ENCODE measurements at regions not wholly inside any gene's neighbourhood (a gene's known extent, or its start where the extent isn't known, plus 50 kb on each side); places are given as distances from the start of the nearest gene placed in this dataset.

DNA sequence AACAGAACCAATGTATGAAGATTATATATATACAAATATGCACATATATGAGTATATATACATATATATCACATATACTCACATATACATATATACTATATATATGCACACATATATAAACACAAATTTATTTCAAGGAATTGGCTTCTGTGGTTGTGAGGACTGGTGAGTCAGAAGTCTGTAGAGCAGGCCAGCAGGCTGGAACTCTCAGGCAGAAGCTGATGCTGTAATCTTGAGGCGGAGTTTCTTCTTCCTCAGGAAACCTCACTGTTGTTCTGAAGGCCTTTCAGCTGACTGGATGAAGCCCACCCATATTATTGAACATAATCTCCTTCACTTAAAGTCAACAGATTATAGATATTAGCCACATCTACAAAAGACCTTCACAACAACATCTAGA lies 143.9 kb upstream of the CREB1 start:
- TF ChIP-seq, protein P1, sequence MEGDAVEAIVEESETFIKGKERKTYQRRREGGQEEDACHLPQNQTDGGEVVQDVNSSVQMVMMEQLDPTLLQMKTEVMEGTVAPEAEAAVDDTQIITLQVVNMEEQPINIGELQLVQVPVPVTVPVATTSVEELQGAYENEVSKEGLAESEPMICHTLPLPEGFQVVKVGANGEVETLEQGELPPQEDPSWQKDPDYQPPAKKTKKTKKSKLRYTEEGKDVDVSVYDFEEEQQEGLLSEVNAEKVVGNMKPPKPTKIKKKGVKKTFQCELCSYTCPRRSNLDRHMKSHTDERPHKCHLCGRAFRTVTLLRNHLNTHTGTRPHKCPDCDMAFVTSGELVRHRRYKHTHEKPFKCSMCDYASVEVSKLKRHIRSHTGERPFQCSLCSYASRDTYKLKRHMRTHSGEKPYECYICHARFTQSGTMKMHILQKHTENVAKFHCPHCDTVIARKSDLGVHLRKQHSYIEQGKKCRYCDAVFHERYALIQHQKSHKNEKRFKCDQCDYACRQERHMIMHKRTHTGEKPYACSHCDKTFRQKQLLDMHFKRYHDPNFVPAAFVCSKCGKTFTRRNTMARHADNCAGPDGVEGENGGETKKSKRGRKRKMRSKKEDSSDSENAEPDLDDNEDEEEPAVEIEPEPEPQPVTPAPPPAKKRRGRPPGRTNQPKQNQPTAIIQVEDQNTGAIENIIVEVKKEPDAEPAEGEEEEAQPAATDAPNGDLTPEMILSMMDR (IDR thresholded peaks at IDR 0.05), result no peak
- TF ChIP-seq POLR2AphosphoS5 (IDR thresholded peaks at IDR 0.05), result no peak

Data from upper lobe of left lung (tissue), 4 donors.